Right renal pelvis (tissue), 4 donors: ENCODE measurements at regions not wholly inside any gene's neighbourhood (a gene's known extent, or its start where the extent isn't known, plus 50 kb on each side); places are given as distances from the start of the nearest gene placed in this dataset.

Experiments
- DNase-seq, 4 donors: peaks; one replicate each; pipeline ENCODE4 v3.0.0-alpha.2; 2013; ENCODE audit warnings: low read depth in 4 of 4, low spot score in 3 of 4, missing footprints in 1 of 4

- DNase-seq, result no peak
Measured at GRCh38 chr15:98187549-98187948, 227.0 kb downstream of the ARRDC4 start.

GRCh38 chr15:98190914-98191313 lies 230.4 kb downstream of the ARRDC4 start:
- DNase-seq, result no peak

DNA sequence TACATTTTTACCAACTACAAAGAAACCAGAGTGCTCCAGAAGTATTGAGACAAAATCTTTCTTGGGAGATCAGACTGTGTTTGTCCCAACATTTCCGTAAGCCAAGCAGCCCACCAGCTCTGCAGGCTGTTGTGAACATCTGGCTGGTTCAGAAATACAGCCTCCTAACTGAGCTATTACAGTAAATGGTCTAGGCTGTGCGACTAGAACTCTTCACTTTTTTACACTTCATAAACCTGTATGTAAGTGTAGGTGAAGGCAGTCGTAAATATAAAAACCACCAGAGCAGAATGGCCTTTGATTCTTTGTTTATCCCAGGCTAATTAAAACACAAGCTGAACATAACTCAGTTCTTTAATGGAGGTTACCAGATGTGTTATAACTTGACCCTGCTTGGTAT lies 235.3 kb downstream of the ARRDC4 start:
- peak in 3 of 4 donors; percentile 12 to 42 (median 37) for DNase-seq

GRCh38 chr15:98196371-98196770 lies 235.9 kb downstream of the ARRDC4 start:
- peak in 2 of 4 donors; percentile 16 to 23 for DNase-seq

GRCh38 chr15:98202256-98202655 lies 241.8 kb downstream of the ARRDC4 start:
- DNase-seq, result no peak

GRCh38 chr15:98203872-98204660 lies 243.6 kb downstream of the ARRDC4 start:
- DNase-seq, result no peak

DNA sequence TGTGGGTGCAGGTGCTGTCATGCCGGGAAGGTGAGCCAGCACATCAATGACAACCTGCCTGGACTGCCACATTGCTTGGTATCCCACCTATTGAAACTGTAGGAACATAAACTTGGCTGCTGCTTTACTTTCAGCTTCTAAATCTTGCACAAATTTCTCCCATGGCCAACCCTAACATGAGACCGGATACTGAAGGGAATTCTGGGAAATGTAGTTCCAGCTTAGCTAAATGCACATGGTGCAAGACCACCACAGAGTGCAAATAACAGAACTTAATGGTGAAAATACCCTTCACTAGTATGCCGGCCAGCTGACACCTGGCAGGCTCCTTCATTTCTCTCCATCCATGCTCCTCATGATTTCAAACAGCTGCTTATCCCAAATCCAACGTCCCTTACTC lies 247.4 kb downstream of the ARRDC4 start:
- no peak for DNase-seq

DNA sequence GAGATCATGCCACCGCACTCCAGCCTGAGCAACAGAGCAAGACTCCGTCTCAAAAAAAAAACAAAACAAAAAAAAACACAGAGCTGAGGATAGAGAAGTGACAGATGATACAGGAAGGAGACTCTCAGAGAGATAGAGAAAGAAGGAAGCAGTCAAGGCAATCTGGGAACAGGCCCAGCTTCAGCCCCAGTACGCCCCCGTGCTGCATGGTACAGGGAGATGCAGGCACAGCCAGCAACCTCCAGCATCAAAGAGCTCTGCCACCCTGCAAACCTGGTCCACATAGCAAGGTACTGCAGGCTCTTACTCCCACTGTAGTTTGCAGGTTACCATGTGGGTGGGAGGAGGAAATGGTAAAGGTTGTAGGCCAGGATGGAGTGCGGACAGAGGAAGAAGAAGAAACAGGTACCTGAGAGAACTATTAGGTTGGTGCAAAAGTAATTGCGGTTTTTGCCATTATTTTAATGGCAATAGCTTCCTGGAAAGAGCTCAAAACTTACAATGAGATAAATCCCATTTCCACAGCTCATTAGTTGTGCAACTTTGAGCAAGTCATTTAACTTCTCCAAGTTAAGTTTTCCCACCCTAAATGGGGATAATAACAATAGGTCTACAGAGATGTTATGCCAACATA lies 253.0 kb downstream of the ARRDC4 start:
- DNase-seq, result no peak

GRCh38 chr15:98216166-98216565 lies 255.7 kb downstream of the ARRDC4 start:
- DNase-seq, result no peak

DNA sequence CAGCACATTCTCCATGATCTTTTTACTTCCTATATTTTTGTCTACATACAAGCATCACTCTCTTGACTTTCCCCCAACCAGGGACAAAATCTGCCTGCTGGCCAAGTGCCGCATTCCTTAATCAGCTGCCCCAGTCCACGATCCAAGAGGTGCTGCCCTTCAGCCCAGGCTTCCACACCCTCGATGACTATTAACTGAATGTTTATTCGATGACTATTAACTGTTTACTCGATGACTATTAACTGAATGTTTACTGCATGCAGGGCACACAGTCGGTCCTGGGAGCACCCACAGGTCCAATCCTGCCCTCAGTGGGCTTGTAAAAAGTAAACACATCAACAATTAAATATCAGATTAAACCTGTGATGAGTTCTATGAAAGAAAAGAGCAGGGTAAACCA lies 256.9 kb downstream of the ARRDC4 start:
- no peak for DNase-seq

DNA sequence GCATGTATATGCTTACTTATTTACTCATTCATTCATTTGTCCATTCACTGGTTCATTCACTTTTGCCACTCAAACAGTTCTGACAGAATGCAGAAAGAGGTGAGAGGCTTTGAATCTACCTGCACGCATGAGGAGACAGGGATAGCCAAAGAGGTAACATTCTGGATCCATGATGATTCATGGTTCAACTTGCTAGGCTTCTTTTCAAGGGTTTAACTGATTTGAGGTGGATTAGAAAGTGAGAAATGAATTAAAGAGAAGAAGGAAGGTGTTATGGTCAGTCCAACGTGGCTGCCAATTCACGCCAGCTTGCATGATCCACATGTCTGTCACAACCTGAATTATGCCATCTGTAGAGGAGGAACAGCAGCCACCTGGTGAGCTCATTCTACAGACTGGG lies 260.6 kb downstream of the ARRDC4 start:
- DNase-seq, result no peak

DNA sequence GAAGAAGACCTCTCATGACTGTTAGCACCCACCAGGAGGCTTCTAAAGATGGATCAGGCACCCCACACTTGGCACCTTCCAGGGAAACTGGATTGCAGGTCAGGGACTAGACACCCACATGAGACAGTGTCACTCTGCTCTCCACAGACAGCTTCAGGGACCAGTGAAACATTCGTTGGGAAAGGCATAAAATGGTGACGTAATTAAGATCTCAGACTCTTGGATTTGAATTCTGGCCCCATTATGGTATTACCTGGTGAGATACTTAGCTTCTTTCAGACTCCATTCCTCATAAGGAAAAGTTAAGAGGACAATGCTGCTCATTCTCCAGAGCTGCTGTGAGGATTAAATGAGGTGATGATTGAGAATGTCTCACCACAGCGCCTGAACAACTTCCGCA lies 261.1 kb downstream of the ARRDC4 start:
- no peak for DNase-seq

DNA sequence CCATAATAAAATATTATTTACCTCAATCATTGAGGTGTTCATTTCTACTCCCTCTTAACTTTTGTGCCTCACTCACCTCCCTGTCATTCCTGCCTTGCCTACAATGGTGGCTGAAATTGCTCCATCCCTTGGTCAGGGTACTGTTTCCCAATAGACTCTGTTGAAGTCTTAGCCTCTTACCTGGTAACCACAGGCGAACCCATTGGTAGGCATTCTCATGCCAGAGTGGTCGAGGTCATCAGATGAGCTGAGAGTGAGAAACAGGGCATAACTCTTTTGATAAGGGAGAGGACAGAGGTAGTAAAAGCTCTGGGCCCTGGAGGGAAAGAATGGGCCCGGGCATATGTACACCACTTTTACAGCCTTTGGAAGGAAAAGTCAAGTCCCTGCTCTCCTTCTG lies 265.6 kb downstream of the ARRDC4 start:
- no peak for DNase-seq

- no peak for DNase-seq
Measured at GRCh38 chr15:98226578-98226977, 266.1 kb downstream of the ARRDC4 start.

- DNase-seq, result no peak
Measured at GRCh38 chr15:98228846-98229245, 268.3 kb downstream of the ARRDC4 start.

GRCh38 chr15:98230975-98231374 lies 270.5 kb downstream of the ARRDC4 start:
- no peak for DNase-seq

DNA sequence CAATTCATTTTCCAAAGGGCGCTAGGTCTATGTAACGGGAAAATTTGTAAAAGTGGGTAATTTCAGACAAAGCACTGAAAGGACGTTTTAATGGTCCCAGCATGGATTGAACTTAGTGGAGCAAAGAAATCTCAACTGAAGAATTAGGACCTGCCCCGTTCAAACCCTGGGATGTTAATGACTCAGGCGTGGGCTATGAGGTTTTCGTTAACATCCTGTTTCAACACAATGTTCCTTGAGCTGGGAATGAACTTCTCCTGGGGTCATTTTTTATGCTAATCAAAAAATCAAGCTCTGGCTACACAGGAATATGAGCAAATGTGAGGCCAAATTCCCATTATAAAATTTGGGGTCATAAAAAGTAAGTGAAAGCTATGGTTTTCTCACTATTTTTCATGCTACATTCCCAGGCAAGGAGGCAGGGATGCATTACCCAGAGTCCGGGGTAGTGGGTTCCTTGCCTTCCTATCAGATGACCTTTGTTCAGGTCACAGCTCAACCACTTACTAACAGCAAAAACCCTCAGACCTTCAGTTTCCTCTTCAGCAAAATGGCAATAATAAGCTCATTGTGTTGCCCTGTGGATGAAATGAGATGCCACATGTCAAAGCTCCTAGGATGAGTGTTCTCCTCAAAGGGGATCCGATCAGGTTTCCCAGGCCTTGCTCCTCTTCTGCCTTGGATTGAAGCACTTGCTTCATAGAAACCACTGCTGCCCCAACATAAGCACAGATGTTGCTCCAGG lies 271.4 kb downstream of the ARRDC4 start:
- DNase-seq, result no peak

DNA sequence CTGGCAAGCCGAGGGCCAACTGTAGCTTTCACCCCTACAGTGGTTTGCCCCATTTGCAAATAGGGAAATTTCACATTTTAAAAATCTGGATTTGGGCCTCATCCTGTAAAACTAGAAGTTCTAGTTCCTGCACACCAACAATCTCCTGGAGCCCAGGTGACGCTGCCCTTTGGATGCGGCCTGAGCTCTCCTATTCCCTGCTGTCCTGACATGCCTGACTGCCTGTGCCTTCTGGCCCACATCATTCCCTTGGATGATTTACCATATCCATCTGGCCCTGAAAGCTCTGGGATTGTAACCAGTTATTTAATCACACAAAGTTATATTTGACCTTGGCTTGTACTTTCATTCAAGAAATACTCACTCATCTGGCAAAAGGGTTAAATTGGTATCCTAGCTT lies 272.3 kb downstream of the ARRDC4 start:
- no peak for DNase-seq

GRCh38 chr15:98233873-98234272 lies 273.4 kb downstream of the ARRDC4 start:
- DNase-seq, result no peak

- no peak for DNase-seq
Measured at GRCh38 chr15:98240303-98240702, 279.8 kb downstream of the ARRDC4 start.

DNA sequence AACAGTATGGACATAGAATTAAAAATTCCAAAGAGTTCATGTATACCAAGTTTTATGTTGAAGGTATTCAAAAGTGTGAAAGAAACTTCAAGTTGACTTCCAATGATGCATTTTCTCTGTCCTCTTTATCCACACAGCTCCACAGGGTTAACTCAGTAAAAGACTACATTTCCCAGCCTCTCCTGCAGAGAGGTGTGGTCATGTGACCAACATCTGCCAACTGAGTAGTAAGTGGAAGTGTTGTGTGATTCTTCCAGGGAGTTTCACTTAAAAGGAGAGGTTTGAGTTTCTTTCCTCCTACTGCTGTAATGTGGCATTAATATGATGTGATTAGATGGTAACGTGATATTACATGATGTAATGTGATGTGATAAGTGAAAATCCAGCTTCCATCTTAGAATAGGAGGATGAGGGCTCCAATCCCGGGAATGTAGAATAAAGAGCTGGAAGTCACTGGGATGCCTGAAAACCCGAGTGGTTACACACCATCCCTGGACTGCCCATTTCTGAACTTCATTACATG lies 280.6 kb downstream of the ARRDC4 start:
- no peak for DNase-seq
